GM21390 (cell line): ENCODE measurements at regions not wholly inside any gene's neighbourhood (a gene's known extent, or its start where the extent isn't known, plus 50 kb on each side); places are given as distances from the start of the nearest gene placed in this dataset.
A peak's percentile ranks its signal among the peaks of the same experiment; 100 is the strongest.

ENCODE experiments used
- ATAC-seq: cut with Tn5 transposase; IDR thresholded peaks from one replicate; pipeline ENCODE4 v1.9.1; 2021; ENCODE audit not compliant: unreplicated experiment

GRCh38 chr3:193870376-193871219, 265.4 kb upstream of the HES1 start:
- ATAC-seq: no peak

GRCh38 chr3:193871220-193871485, 264.8 kb upstream of the HES1 start:
- ATAC-seq: no peak

GRCh38 chr3:193872265-193872753, 263.6 kb upstream of the HES1 start:
- peak; percentile 64 for ATAC-seq

- ATAC-seq: no peak
Measured at GRCh38 chr3:193873426-193874201, 262.3 kb upstream of the HES1 start.

- ATAC-seq: no peak
Measured at GRCh38 chr3:193874512-193874911, 261.4 kb upstream of the HES1 start.

GRCh38 chr3:193874997-193875593, 260.9 kb upstream of the HES1 start:
- ATAC-seq: no peak

- no peak for ATAC-seq
Measured at GRCh38 chr3:193875601-193876321, 260.2 kb upstream of the HES1 start.

GRCh38 chr3:193879099-193879863, 256.7 kb upstream of the HES1 start:
- no peak for ATAC-seq

- ATAC-seq: no peak
Measured at GRCh38 chr3:193879864-193880242, 256.1 kb upstream of the HES1 start.

GRCh38 chr3:193882091-193882490, 253.9 kb upstream of the HES1 start:
- no peak for ATAC-seq

- no peak for ATAC-seq
Measured at GRCh38 chr3:193883551-193883950, 252.4 kb upstream of the HES1 start.

- no peak for ATAC-seq
Measured at GRCh38 chr3:193884027-193884426, 251.9 kb upstream of the HES1 start.

- no peak for ATAC-seq
Measured at GRCh38 chr3:193884652-193885051, 251.3 kb upstream of the HES1 start.

- no peak for ATAC-seq
Measured at GRCh38 chr3:193885832-193886231, 250.1 kb upstream of the HES1 start.

- no peak for ATAC-seq
Measured at GRCh38 chr3:193890016-193890897, 245.7 kb upstream of the HES1 start.

GRCh38 chr3:193894121-193894863, 241.7 kb upstream of the HES1 start:
- no peak for ATAC-seq

GRCh38 chr3:193895409-193895808, 240.5 kb upstream of the HES1 start:
- no peak for ATAC-seq

GRCh38 chr3:193896419-193896818, 239.5 kb upstream of the HES1 start:
- ATAC-seq: no peak

GRCh38 chr3:193897288-193897687, 238.7 kb upstream of the HES1 start:
- no peak for ATAC-seq
